HepG2 (cell line): ENCODE measurements at regions not wholly inside any gene's neighbourhood (a gene's known extent, or its start where the extent isn't known, plus 50 kb on each side); places are given as distances from the start of the nearest gene placed in this dataset.

Source experiments
- ATF4 ChIP-seq, 2 experiments: fragments of 450-650 bp in 1 of 2; sonication (generic) in 1 of 2; formaldehyde crosslinking; IDR thresholded peaks; 2 replicates each; pipeline versions ENCODE4 v1.5.0 to v1.8.0; 2020 to 2022; ENCODE audit warnings: mild to moderate bottlenecking in 1 of 2, missing genetic modification reagents in 1 of 2
- EEA1 ChIP-seq: sonication (generic); formaldehyde crosslinking; IDR thresholded peaks from 2 replicates; pipeline ENCODE4 v1.5.1; 2020; ENCODE audit warnings: mild to moderate bottlenecking, missing genetic modification reagents, borderline replicate concordance
- EP300 ChIP-seq, 3 experiments: sonication (generic) in 1 of 3; formaldehyde crosslinking in 1 of 3; IDR thresholded peaks; 2 replicates each; pipeline versions ENCODE4 v1.5.1 to v1.6.1; 2011 to 2020; ENCODE audit warnings: low read depth in 2 of 3, low read length in 2 of 3, borderline replicate concordance in 1 of 3, improper control_type of control experiment in 1 of 3, mild to moderate bottlenecking in 1 of 3, missing genetic modification reagents in 1 of 3, moderate library complexity in 1 of 3
- MLLT10 ChIP-seq: sonication (generic); formaldehyde crosslinking; IDR thresholded peaks from 2 replicates; pipeline ENCODE4 v1.4.0; 2020; ENCODE audit warnings: missing genetic modification reagents
- NR2F2 ChIP-seq: IDR thresholded peaks from 2 replicates; pipeline ENCODE4 v1.6.1; 2012; ENCODE audit warnings: low read depth, inconsistent platforms, borderline replicate concordance
- NR2F6 ChIP-seq, 2 experiments: IDR thresholded peaks; 2 replicates each; pipeline ENCODE4 v1.6.1; 2016; ENCODE audit warnings: antibody characterized with exemption in 1 of 2, mild to moderate bottlenecking in 1 of 2
- SOX6 ChIP-seq, 2 experiments: fragments of 450-650 bp in 1 of 2; sonication (generic) in 1 of 2; formaldehyde crosslinking in 1 of 2; IDR thresholded peaks; 2 replicates each; pipeline versions ENCODE4 v1.4.0 to v1.6.1; 2017 to 2020; ENCODE audit warnings: antibody characterized with exemption in 1 of 2, mild to moderate bottlenecking in 1 of 2, missing genetic modification reagents in 1 of 2
- TGIF2 ChIP-seq: IDR thresholded peaks from 2 replicates; pipeline ENCODE4 v1.6.1; 2016; ENCODE audit warnings: control low read depth, missing compliant biosample characterization
- THAP9 ChIP-seq: sonication (generic); formaldehyde crosslinking; IDR thresholded peaks from 2 replicates; pipeline ENCODE4; 2020; ENCODE audit warnings: missing genetic modification reagents, mild to moderate bottlenecking, borderline replicate concordance
- ZBTB14 ChIP-seq: sonication (generic); formaldehyde crosslinking; IDR thresholded peaks from 2 replicates; pipeline ENCODE4 v1.4.0; 2020; ENCODE audit warnings: missing genetic modification reagents
- ZFP82 ChIP-seq: sonication (generic); formaldehyde crosslinking; IDR thresholded peaks from 2 replicates; pipeline ENCODE4 v1.5.1; 2020; ENCODE audit warnings: mild to moderate bottlenecking, missing genetic modification reagents, borderline replicate concordance
- ZNF317 ChIP-seq: sonication (generic); formaldehyde crosslinking; IDR thresholded peaks from 2 replicates; pipeline ENCODE4 v1.5.0; 2020; ENCODE audit warnings: mild to moderate bottlenecking, missing genetic modification reagents
- ZNF33B ChIP-seq: sonication (generic); formaldehyde crosslinking; IDR thresholded peaks from 2 replicates; pipeline ENCODE4 v1.5.1; 2020; ENCODE audit warnings: mild to moderate bottlenecking, missing genetic modification reagents
- ZNF407 ChIP-seq: sonication (generic); formaldehyde crosslinking; IDR thresholded peaks from one replicate; pipeline ENCODE4 v1.5.1; 2020; ENCODE audit warnings: mild to moderate bottlenecking, missing genetic modification reagents; ENCODE audit errors: not compliant biosample characterization
- ZSCAN22 ChIP-seq: sonication (generic); formaldehyde crosslinking; IDR thresholded peaks from 2 replicates; pipeline ENCODE4 v1.4.0; 2020; ENCODE audit warnings: mild to moderate bottlenecking, missing genetic modification reagents

- TF ChIP-seq ATF4 (CRISPR knock-in tag; IDR thresholded peaks at IDR 0.05): no peak
- no peak for TF ChIP-seq THAP9 (CRISPR knock-in tag)
- 0 out of 2 replicates have a peak, but pooled peaks have one; percentile 21 for TF ChIP-seq TGIF2
- no peak for TF ChIP-seq ZFP82 (CRISPR knock-in tag)
- no peak for TF ChIP-seq MLLT10
- TF ChIP-seq NR2F2: peak; percentile 29; the same call in 1 of the 2 replicates
- TF ChIP-seq ZBTB14 (CRISPR knock-in tag): no peak
- no peak for TF ChIP-seq SOX6 (IDR thresholded peaks at IDR 0.05)
- peak; percentile 46; the same call in 1 of the 2 replicates for TF ChIP-seq SOX6 (CRISPR knock-in tag; IDR thresholded peaks at IDR 0.05)
- 0 out of 2 replicates have a peak, but pooled peaks have one; percentile 8 for TF ChIP-seq EEA1 (CRISPR knock-in tag)
- TF ChIP-seq EP300 (IDR thresholded peaks at IDR 0.05; ENCODE audit: low read depth in 2 of 2, low read length in 2 of 2): peak in 1 of 2 experiments; percentile 53; a peak in 1 of 4 replicates
- no peak for TF ChIP-seq EP300 (CRISPR knock-in tag; IDR thresholded peaks at IDR 0.05; ENCODE audit: borderline replicate concordance)
- no peak for TF ChIP-seq ZNF33B (CRISPR knock-in tag)
- TF ChIP-seq NR2F6 (IDR thresholded peaks at IDR 0.05): peak; percentile 74
- TF ChIP-seq NR2F6 (CRISPR knock-in tag; IDR thresholded peaks at IDR 0.05): peak; percentile 46; the same call in 1 of the 2 replicates
- TF ChIP-seq ZNF407 (CRISPR knock-in tag): no peak
- TF ChIP-seq ZSCAN22 (CRISPR knock-in tag): no peak
- 0 out of 2 replicates have a peak, but pooled peaks have one; percentile 12 for TF ChIP-seq ZNF317 (CRISPR knock-in tag)
These were observed 53.6 kb upstream of the ATF7IP2 start (continued) for GRCh38 chr16:10332241-10332640.
